ENCODE measurements at regions not wholly inside any gene's neighbourhood (a gene's known extent, or its start where the extent isn't known, plus 50 kb on each side); places are given as distances from the start of the nearest gene placed in this dataset.

DNA sequence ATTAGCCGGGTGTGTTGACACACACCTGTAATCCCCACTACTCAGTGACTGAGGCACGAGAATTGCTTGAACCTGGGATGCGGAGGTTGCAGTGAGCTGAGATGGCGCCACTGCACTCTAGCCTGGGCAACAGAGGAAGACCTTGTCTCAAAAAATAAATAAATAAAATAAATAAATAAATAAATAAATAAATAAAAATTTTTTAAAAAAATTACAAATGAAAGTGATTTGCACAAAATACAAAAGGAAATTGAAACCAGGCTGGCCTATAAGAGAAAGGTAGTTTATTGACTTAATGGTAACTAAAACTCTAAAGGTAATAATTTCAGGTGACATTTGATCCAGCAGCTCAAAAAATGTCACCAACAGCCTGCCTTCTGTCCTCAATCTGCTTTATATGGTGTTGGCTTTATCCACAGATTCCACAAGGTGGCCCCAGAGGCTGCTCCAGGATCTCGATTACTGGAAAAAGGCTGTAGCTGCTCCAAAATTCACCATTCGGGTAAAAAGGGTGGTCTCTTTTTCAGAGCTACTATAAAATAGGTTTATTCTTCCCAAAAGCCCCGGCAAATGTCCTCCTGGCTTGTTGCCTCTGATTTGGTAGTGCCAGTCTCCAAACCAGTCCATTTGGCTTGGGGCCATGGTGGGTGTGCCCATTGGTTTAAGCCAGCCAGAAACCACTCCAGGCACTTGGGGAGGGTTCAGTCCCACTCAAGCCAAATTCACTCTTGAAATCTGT is 61.4 kb upstream of the TRIM2 start:
- peak; percentile 65 for DNase-seq

- no peak for DNase-seq
These were observed 60.5 kb upstream of the TRIM2 start for GRCh38 chr4:153143527-153144348.

GRCh38 chr4:153146031-153146430 is 58.2 kb upstream of the TRIM2 start:
- DNase-seq = no peak

DNA sequence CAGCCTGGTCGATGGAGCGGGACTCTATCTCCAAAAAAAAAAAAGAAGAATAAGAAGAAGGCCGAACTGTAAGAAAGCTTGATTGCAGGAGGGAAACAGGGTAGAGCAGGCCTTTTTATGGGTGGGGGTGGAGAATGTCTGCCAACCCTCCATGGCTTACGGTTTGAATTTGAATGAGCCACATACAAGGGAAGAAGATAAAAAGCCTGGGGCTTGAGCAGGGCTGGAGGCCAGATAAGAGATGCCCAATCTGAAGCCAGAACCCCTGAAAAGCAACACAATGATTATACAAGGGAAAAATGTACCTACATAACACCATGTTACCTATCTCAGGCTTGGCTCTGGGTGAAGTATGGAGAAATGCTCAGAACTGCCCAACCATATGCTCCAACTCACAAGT is 57.3 kb upstream of the TRIM2 start:
- DNase-seq = no peak

DNA sequence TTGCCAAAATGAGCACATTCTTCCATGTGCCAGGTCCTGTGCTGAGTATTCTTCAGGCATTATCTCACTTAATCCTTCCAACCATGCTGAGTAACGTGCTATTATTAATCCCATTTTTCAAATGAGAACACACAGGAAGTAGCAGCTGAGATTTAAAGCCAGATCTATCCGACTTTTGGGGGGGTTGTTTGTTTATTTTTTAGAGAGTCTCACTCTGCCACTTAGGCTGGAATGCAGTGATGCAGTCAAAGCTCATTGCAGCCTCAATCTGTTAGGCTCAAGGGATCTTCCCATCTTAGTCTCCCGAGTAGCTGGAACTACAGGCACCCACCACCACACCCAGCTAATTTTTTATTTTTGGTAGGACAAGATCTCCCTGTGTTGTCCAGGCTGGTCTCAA is 55.5 kb upstream of the TRIM2 start:
- no peak for DNase-seq

DNA sequence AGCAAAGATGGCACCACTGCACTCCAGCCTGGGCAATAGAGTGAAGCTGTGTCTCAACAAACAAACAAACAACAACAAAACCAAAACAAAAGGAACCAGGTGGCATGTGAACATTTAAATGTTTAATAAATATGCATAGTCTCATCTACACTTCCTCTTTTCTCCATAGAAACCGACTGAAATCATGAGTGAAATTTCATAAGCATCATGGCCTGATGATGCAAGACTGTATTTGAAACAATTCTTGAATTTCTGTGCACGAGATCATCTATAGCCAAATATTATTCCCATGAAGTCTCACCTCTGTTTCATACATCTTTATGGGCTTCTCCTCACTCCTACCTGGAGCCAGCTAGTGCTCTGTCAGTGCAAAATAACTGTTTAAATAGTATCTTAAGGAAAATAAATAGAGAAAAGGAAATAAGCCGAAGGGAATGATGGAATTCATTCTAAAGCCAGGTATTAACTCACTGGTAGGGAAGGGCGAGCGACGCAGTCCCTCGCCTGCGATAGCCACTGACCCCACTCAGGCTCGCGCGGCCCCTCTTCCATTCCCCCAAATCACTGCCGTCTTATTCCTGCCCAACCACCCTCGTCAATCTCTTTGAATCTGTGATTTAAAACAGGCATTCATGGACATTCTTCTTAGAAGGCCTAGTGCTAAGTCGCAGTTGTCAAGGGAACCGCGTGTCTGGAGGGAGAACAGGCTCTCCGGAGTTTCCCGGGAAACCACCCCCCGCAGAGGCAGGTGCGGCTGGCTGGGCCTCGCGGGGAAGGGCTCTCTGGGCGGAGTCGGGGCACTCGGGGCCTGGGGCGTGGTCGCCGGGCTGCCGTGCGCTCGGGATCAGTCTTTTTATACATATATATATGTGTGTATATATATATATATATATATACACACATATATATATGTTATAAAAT is 52.4 kb upstream of the TRIM2 start:
- DNase-seq = peak; percentile 52

GRCh38 chr4:153152501-153153338 is 51.5 kb upstream of the TRIM2 start:
- peak; percentile 58 for DNase-seq

DNA sequence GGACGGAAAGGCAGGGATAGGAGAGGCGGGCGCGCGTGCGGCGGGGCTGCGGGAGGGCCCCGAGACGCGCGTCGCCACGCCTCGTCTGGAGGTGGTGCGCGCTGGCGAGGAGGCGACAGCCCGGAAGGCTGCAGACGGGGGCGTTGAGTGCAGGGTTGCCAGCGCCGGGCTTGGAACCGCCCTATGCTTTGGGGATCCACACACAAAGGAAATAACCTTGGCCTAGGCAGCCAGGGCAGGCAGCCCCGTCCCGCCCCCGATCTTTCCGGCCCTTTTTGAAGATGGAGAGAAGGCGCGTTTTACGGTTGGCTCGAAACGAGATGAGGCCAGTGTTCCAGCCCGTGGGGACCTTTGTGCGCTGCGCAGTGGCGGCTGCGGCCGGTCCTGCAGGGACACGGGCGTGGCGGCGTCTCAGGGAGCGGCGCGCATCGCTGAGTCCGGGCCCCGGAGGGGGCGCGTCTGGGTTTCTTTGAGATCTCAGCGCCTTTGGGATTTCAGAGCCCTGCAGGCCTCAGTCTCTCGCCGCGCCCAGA is 50.8 kb upstream of the TRIM2 start:
- DNase-seq = peak; percentile 77

- DNase-seq = peak; percentile 40
These were observed 50.0 kb upstream of the TRIM2 start for GRCh38 chr4:153154007-153154975.

Measured in CD4-positive, alpha-beta T cell treated with Interleukin-21 for 1 hour (primary cell).